ENCODE measurements at regions not wholly inside any gene's neighbourhood (a gene's known extent, or its start where the extent isn't known, plus 50 kb on each side); places are given as distances from the start of the nearest gene placed in this dataset.

- Mint-ChIP-seq H3K9me3 (peaks cover 0 to 16% (median under 1%) of the 10 kb centered on the region in 11 donors), H3K4me3 (no peak overlapping the region), H3K36me3 (no peaks in the 10 kb centered on the region), H3K4me1 (no peaks in the 10 kb centered on the region), H3K27ac (no peak overlapping the region), H3K27me3 (no peaks in the 10 kb centered on the region)
- no peaks in the 10 kb centered on the region for H3K9me3 ChIP-seq (ENCODE audit: control insufficient read depth in 2 of 3, low read length in 3 of 3)
- H3K27me3 ChIP-seq (ENCODE audit: control insufficient read depth in 2 of 2, insufficient read depth in 2 of 2, low read length in 2 of 2): peaks cover 0 to 4% of the 10 kb centered on the region in 2 donors
- ChIA-PET CTCF (no interaction called here), POLR2A (no interaction called here)
- no peak overlapping the region for H3K27ac ChIP-seq (ENCODE audit: low read depth, low read length)
- ATAC-seq (no peak), DNase-seq (no peak)
- intact Hi-C loops (cut with micrococcal nuclease): no loop called here
- H3K4me1 ChIP-seq (ENCODE audit: control insufficient read depth in 2 of 2, insufficient read depth in 2 of 2, low read length in 2 of 2): no peaks in the 10 kb centered on the region
- H3K4me3 ChIP-seq (ENCODE audit: low read length): no peak overlapping the region
- no peaks in the 10 kb centered on the region for H3K36me3 ChIP-seq (ENCODE audit: control insufficient read depth in 2 of 3, insufficient read depth in 3 of 3, low read length in 3 of 3)
Measured at GRCh38 chr9:118836891-118837290, 532.3 kb downstream of the BRINP1 start.

DNA sequence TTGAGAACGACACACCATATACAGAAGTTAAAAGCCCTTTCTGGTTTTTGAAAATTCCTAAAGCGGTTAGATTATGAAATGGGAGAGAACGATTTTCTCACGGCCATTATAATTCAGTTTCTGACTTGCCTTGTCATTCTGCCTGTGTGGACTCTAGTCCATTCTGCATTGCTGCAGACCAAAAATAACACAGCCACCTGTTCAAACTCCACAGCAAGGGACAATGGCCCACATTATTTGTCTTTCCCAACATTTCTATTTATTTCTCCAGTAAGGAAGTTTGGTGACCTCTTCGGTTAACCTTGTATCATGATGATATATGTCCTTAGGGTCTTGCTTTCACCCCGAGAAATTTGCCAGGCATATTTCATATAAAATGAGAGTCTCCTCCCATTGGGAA is 497.7 kb downstream of the BRINP1 start:
- Mint-ChIP-seq H3K36me3 (no peaks in the 10 kb centered on the region), H3K27me3 (no peaks in the 10 kb centered on the region), H3K4me1 (no peaks in the 10 kb centered on the region), H3K27ac (no peak overlapping the region), H3K9me3 (peaks cover 0 to 13% (median 7%) of the 10 kb centered on the region in 11 donors), H3K4me3 (no peak overlapping the region)
- DNase-seq (no peak), ATAC-seq (no peak)
- intact Hi-C loops (cut with micrococcal nuclease): no loop called here
- H3K4me1 ChIP-seq (ENCODE audit: control insufficient read depth in 2 of 2, insufficient read depth in 2 of 2, low read length in 2 of 2): no peaks in the 10 kb centered on the region
- POLR2A ChIA-PET: no interaction called here
- CTCF ChIA-PET: no interaction called here
- H3K27me3 ChIP-seq (ENCODE audit: control insufficient read depth in 2 of 2, insufficient read depth in 2 of 2, low read length in 2 of 2): no peaks in the 10 kb centered on the region
- no peaks in the 10 kb centered on the region for H3K9me3 ChIP-seq (ENCODE audit: control insufficient read depth in 2 of 3, low read length in 3 of 3)
- no peak overlapping the region for H3K27ac ChIP-seq (ENCODE audit: low read depth, low read length)
- no peak overlapping the region for H3K4me3 ChIP-seq (ENCODE audit: low read length)
- no peaks in the 10 kb centered on the region for H3K36me3 ChIP-seq (ENCODE audit: control insufficient read depth in 2 of 3, insufficient read depth in 3 of 3, low read length in 3 of 3)

GRCh38 chr9:118882684-118883083 is 486.6 kb downstream of the BRINP1 start:
- Mint-ChIP-seq H3K36me3 (no peaks in the 10 kb centered on the region), H3K27ac (no peak overlapping the region), H3K9me3 (peaks cover 0 to 10% (median 4%) of the 10 kb centered on the region in 11 donors), H3K27me3 (no peaks in the 10 kb centered on the region), H3K4me1 (no peaks in the 10 kb centered on the region), H3K4me3 (no peak overlapping the region)
- H3K36me3 ChIP-seq (ENCODE audit: control insufficient read depth in 2 of 3, insufficient read depth in 3 of 3, low read length in 3 of 3): no peaks in the 10 kb centered on the region
- ATAC-seq (no peak), DNase-seq (no peak)
- H3K4me1 ChIP-seq (ENCODE audit: control insufficient read depth in 2 of 2, insufficient read depth in 2 of 2, low read length in 2 of 2): no peaks in the 10 kb centered on the region
- H3K27ac ChIP-seq (ENCODE audit: low read depth, low read length): no peak overlapping the region
- no peak overlapping the region for H3K4me3 ChIP-seq (ENCODE audit: low read length)
- H3K27me3 ChIP-seq (ENCODE audit: control insufficient read depth in 2 of 2, insufficient read depth in 2 of 2, low read length in 2 of 2): no peaks in the 10 kb centered on the region
- ChIA-PET CTCF (no interaction called here), POLR2A (no interaction called here)
- intact Hi-C loops (cut with micrococcal nuclease): no loop called here
- no peaks in the 10 kb centered on the region for H3K9me3 ChIP-seq (ENCODE audit: control insufficient read depth in 2 of 3, low read length in 3 of 3)

DNA sequence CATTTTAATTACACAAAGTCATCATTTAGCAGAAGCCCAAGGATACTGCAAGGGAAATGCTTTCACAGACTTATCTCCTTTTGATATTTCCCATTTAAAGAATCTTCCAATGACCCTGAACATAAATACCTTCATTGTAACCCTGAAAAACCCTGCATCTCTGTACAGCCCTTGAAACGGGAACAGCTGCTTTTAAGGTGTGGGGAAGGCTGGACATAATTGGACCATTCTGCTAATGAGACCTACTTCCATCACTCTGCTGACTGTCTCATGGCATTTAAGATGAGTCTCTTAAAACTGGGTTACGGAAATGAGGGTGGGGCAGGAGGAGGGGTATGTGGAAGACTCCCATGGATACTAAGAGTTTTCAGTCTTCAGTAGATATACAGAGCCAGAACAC is 485.8 kb downstream of the BRINP1 start:
- H3K4me3 Mint-ChIP-seq: no peak overlapping the region
- ATAC-seq: no peak
- Histone ChIP-seq H3K4me3 (ENCODE audit: low read length) (no peak overlapping the region), H3K4me1 (ENCODE audit: control insufficient read depth in 2 of 2, insufficient read depth in 2 of 2, low read length in 2 of 2) (no peaks in the 10 kb centered on the region), H3K9me3 (ENCODE audit: control insufficient read depth in 2 of 3, low read length in 3 of 3) (no peaks in the 10 kb centered on the region), H3K36me3 (ENCODE audit: control insufficient read depth in 2 of 3, insufficient read depth in 3 of 3, low read length in 3 of 3) (no peaks in the 10 kb centered on the region), H3K27me3 (ENCODE audit: control insufficient read depth in 2 of 2, insufficient read depth in 2 of 2, low read length in 2 of 2) (no peaks in the 10 kb centered on the region), H3K27ac (ENCODE audit: low read depth, low read length) (no peak overlapping the region)
- H3K36me3 Mint-ChIP-seq: no peaks in the 10 kb centered on the region
- POLR2A ChIA-PET: no interaction called here
- no peaks in the 10 kb centered on the region for H3K4me1 Mint-ChIP-seq
- CTCF ChIA-PET: no interaction called here
- H3K27me3 Mint-ChIP-seq: no peaks in the 10 kb centered on the region
- H3K9me3 Mint-ChIP-seq: peaks cover 0 to 10% (median 4%) of the 10 kb centered on the region in 11 donors
- intact Hi-C loops (cut with micrococcal nuclease): no loop called here
- no peak overlapping the region for H3K27ac Mint-ChIP-seq
- DNase-seq: no peak

GRCh38 chr9:118891213-118891612 is 478.0 kb downstream of the BRINP1 start:
- CTCF ChIA-PET: no interaction called here
- intact Hi-C loops (cut with micrococcal nuclease): no loop called here
- no peaks in the 10 kb centered on the region for H3K4me1 ChIP-seq (ENCODE audit: control insufficient read depth in 2 of 2, insufficient read depth in 2 of 2, low read length in 2 of 2)
- no peak overlapping the region for H3K4me3 ChIP-seq (ENCODE audit: low read length)
- Mint-ChIP-seq H3K27ac (no peak overlapping the region), H3K27me3 (no peaks in the 10 kb centered on the region), H3K9me3 (peaks cover 0 to 17% (median 2%) of the 10 kb centered on the region in 11 donors), H3K4me3 (no peak overlapping the region), H3K36me3 (no peaks in the 10 kb centered on the region), H3K4me1 (no peaks in the 10 kb centered on the region)
- POLR2A ChIA-PET: no interaction called here
- no peak for ATAC-seq
- no peaks in the 10 kb centered on the region for H3K9me3 ChIP-seq (ENCODE audit: control insufficient read depth in 2 of 3, low read length in 3 of 3)
- no peak for DNase-seq
- no peaks in the 10 kb centered on the region for H3K36me3 ChIP-seq (ENCODE audit: control insufficient read depth in 2 of 3, insufficient read depth in 3 of 3, low read length in 3 of 3)
- no peaks in the 10 kb centered on the region for H3K27me3 ChIP-seq (ENCODE audit: control insufficient read depth in 2 of 2, insufficient read depth in 2 of 2, low read length in 2 of 2)
- no peak overlapping the region for H3K27ac ChIP-seq (ENCODE audit: low read depth, low read length)

- intact Hi-C loops (cut with micrococcal nuclease): no loop called here
- POLR2A ChIA-PET: no interaction called here
- no peak for DNase-seq
- Mint-ChIP-seq H3K27ac (no peak overlapping the region), H3K4me1 (no peaks in the 10 kb centered on the region), H3K36me3 (no peaks in the 10 kb centered on the region), H3K4me3 (no peak overlapping the region), H3K27me3 (no peaks in the 10 kb centered on the region), H3K9me3 (peaks cover 0 to 19% (median 4%) of the 10 kb centered on the region in 11 donors)
- Histone ChIP-seq H3K9me3 (ENCODE audit: control insufficient read depth in 2 of 3, low read length in 3 of 3) (no peaks in the 10 kb centered on the region), H3K36me3 (ENCODE audit: control insufficient read depth in 2 of 3, insufficient read depth in 3 of 3, low read length in 3 of 3) (no peaks in the 10 kb centered on the region), H3K27me3 (ENCODE audit: control insufficient read depth in 2 of 2, insufficient read depth in 2 of 2, low read length in 2 of 2) (no peaks in the 10 kb centered on the region), H3K4me1 (ENCODE audit: control insufficient read depth in 2 of 2, insufficient read depth in 2 of 2, low read length in 2 of 2) (no peaks in the 10 kb centered on the region), H3K4me3 (ENCODE audit: low read length) (no peak overlapping the region), H3K27ac (ENCODE audit: low read depth, low read length) (no peak overlapping the region)
- no peak for ATAC-seq
- CTCF ChIA-PET: no interaction called here
Measured at GRCh38 chr9:118896324-118897000, 472.8 kb downstream of the BRINP1 start.

DNA sequence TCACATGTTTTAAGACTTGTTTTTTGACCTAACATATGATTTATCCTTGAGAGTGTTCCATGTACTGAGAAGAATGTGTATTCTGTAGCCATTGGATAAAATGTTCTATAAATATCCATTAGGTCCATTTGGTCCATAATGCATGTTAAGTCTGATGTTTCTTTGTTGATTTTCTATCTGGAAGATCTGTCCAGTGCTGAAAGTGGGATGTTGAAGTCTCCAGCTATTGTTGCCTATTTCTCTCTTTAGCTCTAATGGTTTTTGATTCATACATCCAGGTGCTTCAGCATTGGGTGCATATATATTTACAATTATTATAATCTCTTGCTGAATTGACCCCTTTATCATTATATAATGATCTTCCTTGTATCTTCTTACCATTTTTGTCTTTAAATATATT is 451.1 kb downstream of the BRINP1 start:
- DNase-seq (no peak), ATAC-seq (no peak)
- peaks cover 4 to 54% (median 13%) of the 10 kb centered on the region in 11 donors for H3K9me3 Mint-ChIP-seq
- POLR2A ChIA-PET: no interaction called here
- no peaks in the 10 kb centered on the region for H3K36me3 ChIP-seq (ENCODE audit: control insufficient read depth in 2 of 3, insufficient read depth in 3 of 3, low read length in 3 of 3)
- no peaks in the 10 kb centered on the region for H3K27me3 Mint-ChIP-seq
- H3K27ac ChIP-seq (ENCODE audit: low read depth, low read length): no peak overlapping the region
- H3K36me3 Mint-ChIP-seq: no peaks in the 10 kb centered on the region
- peaks cover 0 to 5% (median 0%) of the 10 kb centered on the region in 3 experiments for H3K9me3 ChIP-seq (ENCODE audit: control insufficient read depth in 2 of 3, low read length in 3 of 3)
- no peaks in the 10 kb centered on the region for H3K4me1 Mint-ChIP-seq
- H3K4me1 ChIP-seq (ENCODE audit: control insufficient read depth in 2 of 2, insufficient read depth in 2 of 2, low read length in 2 of 2): no peaks in the 10 kb centered on the region
- no peak overlapping the region for H3K27ac Mint-ChIP-seq
- CTCF ChIA-PET: no interaction called here
- intact Hi-C loops (cut with micrococcal nuclease): no loop called here
- H3K4me3 Mint-ChIP-seq: no peak overlapping the region
- H3K27me3 ChIP-seq (ENCODE audit: control insufficient read depth in 2 of 2, insufficient read depth in 2 of 2, low read length in 2 of 2): no peaks in the 10 kb centered on the region
- H3K4me3 ChIP-seq (ENCODE audit: low read length): no peak overlapping the region

All from naive thymus-derived CD4-positive, alpha-beta T cell (primary cell).